SU-DHL-6 (cell line): ENCODE measurements at regions not wholly inside any gene's neighbourhood (a gene's known extent, or its start where the extent isn't known, plus 50 kb on each side); places are given as distances from the start of the nearest gene placed in this dataset.

ENCODE experiments used
- H2AFZ ChIP-seq: fragments of 200-600 bp; sonication (generic); 2 replicates; pipeline ENCODE4 v1.6.1; 2014; ENCODE audit warnings: low read depth, mild to moderate bottlenecking, moderate library complexity, mixed read lengths, antibody characterized with exemption, low read length; ENCODE audit not compliant: severe bottlenecking
- H3F3A ChIP-seq: fragments of 200-600 bp; shearing (Covaris generic); 2 replicates; pipeline ENCODE4 v1.6.0; 2016; ENCODE audit warnings: antibody characterized with exemption, mild to moderate bottlenecking; ENCODE audit not compliant: insufficient read depth
- H3K27ac ChIP-seq: fragments of 200-600 bp; sonication (generic); 2 replicates; pipeline ENCODE4 v1.5.1; 2016; ENCODE audit warnings: low read depth, mild to moderate bottlenecking, low read length, moderate library complexity, mixed read lengths
- H3K27me3 ChIP-seq: fragments of 200-600 bp; sonication (generic), shearing (Covaris generic); 2 replicates; pipeline ENCODE4 v1.6.0; 2014; ENCODE audit warnings: mild to moderate bottlenecking, low read length
- H3K36me3 ChIP-seq: fragments of 200-600 bp; sonication (generic); 2 replicates; pipeline ENCODE4 v1.6.1; 2014; ENCODE audit warnings: mild to moderate bottlenecking, low read length, mixed read lengths
- H3K4me2 ChIP-seq: fragments of 300-600, 200-600 bp; shearing (Covaris generic), sonication (generic); 2 replicates; pipeline ENCODE4 v1.6.0; 2014; ENCODE audit warnings: low read length, low read depth, mild to moderate bottlenecking; ENCODE audit not compliant: poor library complexity, severe bottlenecking
- H3K4me3 ChIP-seq: fragments of 200-600 bp; sonication (generic); 2 replicates; pipeline ENCODE4 v1.5.1; 2014; ENCODE audit warnings: antibody characterized with exemption, low read length, mild to moderate bottlenecking, mixed read lengths; ENCODE audit not compliant: insufficient read depth, poor library complexity, severe bottlenecking
- H3K79me2 ChIP-seq: fragments of 200-600 bp; sonication (generic); 2 replicates; pipeline ENCODE4 v1.6.1; 2014; ENCODE audit warnings: mild to moderate bottlenecking, low read length, moderate library complexity; ENCODE audit not compliant: insufficient read depth
- H3K9ac ChIP-seq: fragments of 200-600 bp; sonication (generic); 2 replicates; pipeline ENCODE4 v1.7.0; 2014; ENCODE audit warnings: mild to moderate bottlenecking, low read length
- H3K9me2 ChIP-seq: fragments of 200-600 bp; sonication (generic); replicated peaks from 2 replicates; pipeline ENCODE4 v1.6.1; 2014; ENCODE audit warnings: low read length; ENCODE audit not compliant: insufficient read depth
- H3K9me3 ChIP-seq: fragments of 200-600 bp; sonication (generic); 2 replicates; pipeline ENCODE4 v1.6.1; 2014; ENCODE audit warnings: low read length, mixed read lengths; ENCODE audit not compliant: insufficient read depth
- H4K20me1 ChIP-seq: fragments of 200-600 bp; sonication (generic); 2 replicates; pipeline ENCODE4 v1.6.1; 2014; ENCODE audit warnings: low read depth, mild to moderate bottlenecking, antibody characterized with exemption, low read length, moderate library complexity, mixed read lengths
- CTCF ChIP-seq: fragments of 200-600 bp; sonication (generic); IDR thresholded peaks from one replicate; pipeline ENCODE4 v1.5.1; 2017; ENCODE audit warnings: antibody characterized with exemption, mild to moderate bottlenecking, low read length, moderate library complexity; ENCODE audit not compliant: insufficient read depth, poor library complexity, severe bottlenecking
- EZH2phosphoT487 ChIP-seq: fragments of 200-600 bp; sonication (generic), shearing (Covaris generic); conservative IDR thresholded peaks from 2 replicates; pipeline ENCODE4 v1.6.1; 2018; ENCODE audit warnings: mild to moderate bottlenecking, antibody characterized with exemption, low read length, moderate library complexity, mixed read lengths

- no peak overlapping the region for H2AFZ ChIP-seq
- no peaks in the 10 kb centered on the region for H3K9me3 ChIP-seq
- no peak for TF ChIP-seq CTCF
- no peak overlapping the region for H3K27ac ChIP-seq
- no peaks in the 10 kb centered on the region for H3K36me3 ChIP-seq
- H3K4me2 ChIP-seq, result no peak overlapping the region
- no peaks in the 10 kb centered on the region for H3K79me2 ChIP-seq
- no peak overlapping the region for H3K4me3 ChIP-seq
- no peaks in the 10 kb centered on the region for H3F3A ChIP-seq
- H3K9me2 ChIP-seq, result no peaks in the 10 kb centered on the region
- H3K9ac ChIP-seq, result no peak overlapping the region
- H4K20me1 ChIP-seq, result no peaks in the 10 kb centered on the region
- H3K27me3 ChIP-seq, result no peaks in the 10 kb centered on the region
These were observed 319.2 kb downstream of the LRATD1 start for GRCh38 chr2:14951569-14952285.

DNA sequence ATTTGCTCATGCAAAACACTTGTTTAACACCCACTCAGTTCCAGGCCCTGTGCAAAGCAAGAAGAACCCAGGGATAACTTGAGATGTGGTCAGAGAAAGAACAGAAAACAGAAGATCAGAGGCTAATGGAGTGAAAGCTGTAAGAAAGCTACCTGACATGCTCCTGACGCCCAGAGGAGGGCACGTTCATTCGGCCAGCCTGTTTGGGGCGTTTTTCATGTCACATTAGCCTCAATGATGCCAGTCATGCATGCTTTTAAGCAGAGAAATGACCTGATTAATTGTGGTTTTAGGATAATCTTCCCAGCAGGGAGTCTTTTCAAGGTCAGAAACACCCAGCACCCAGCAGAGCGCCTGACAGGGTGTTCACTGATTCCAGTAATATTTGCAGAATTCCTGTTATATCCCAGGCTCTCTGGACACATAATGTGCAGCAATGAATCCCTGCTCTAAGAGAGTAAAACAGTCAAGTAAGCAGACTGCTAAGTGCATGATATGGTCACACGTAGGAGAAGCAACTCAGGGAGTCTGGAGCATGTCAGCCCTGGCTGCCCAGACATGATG is 320.0 kb downstream of the LRATD1 start:
- Histone ChIP-seq H3K9me2 (no peaks in the 10 kb centered on the region), H2AFZ (no peak overlapping the region), H3K36me3 (no peaks in the 10 kb centered on the region), H3K9me3 (no peaks in the 10 kb centered on the region), H3K27ac (no peak overlapping the region), H3K9ac (no peak overlapping the region), H3K27me3 (no peaks in the 10 kb centered on the region), H3K4me3 (no peak overlapping the region), H4K20me1 (no peaks in the 10 kb centered on the region), H3K79me2 (no peaks in the 10 kb centered on the region), H3K4me2 (no peak overlapping the region), H3F3A (no peaks in the 10 kb centered on the region)
- no peak for TF ChIP-seq EZH2phosphoT487
- no peak for TF ChIP-seq CTCF

GRCh38 chr2:14960686-14961324 is 328.3 kb downstream of the LRATD1 start:
- Histone ChIP-seq H3K9me3 (no peaks in the 10 kb centered on the region), H4K20me1 (no peaks in the 10 kb centered on the region), H3K36me3 (no peaks in the 10 kb centered on the region), H3F3A (no peaks in the 10 kb centered on the region), H3K27me3 (no peaks in the 10 kb centered on the region), H3K27ac (no peak overlapping the region), H3K9me2 (no peaks in the 10 kb centered on the region; the same call in 1 of the 2 replicates), H3K9ac (no peak overlapping the region), H3K4me2 (no peak overlapping the region), H2AFZ (no peak overlapping the region), H3K79me2 (no peaks in the 10 kb centered on the region), H3K4me3 (no peak overlapping the region)
- TF ChIP-seq EZH2phosphoT487 (no peak), CTCF (no peak)
